SU-DHL-6 (cell line): ENCODE measurements at regions not wholly inside any gene's neighbourhood (a gene's known extent, or its start where the extent isn't known, plus 50 kb on each side); places are given as distances from the start of the nearest gene placed in this dataset.

ENCODE experiments used
- H2AFZ ChIP-seq: fragments of 200-600 bp; sonication (generic); 2 replicates; pipeline ENCODE4 v1.6.1; 2014; ENCODE audit warnings: low read depth, mild to moderate bottlenecking, moderate library complexity, mixed read lengths, antibody characterized with exemption, low read length; ENCODE audit not compliant: severe bottlenecking
- H3F3A ChIP-seq: fragments of 200-600 bp; shearing (Covaris generic); 2 replicates; pipeline ENCODE4 v1.6.0; 2016; ENCODE audit warnings: antibody characterized with exemption, mild to moderate bottlenecking; ENCODE audit not compliant: insufficient read depth
- H3K27ac ChIP-seq: fragments of 200-600 bp; sonication (generic); 2 replicates; pipeline ENCODE4 v1.5.1; 2016; ENCODE audit warnings: low read depth, mild to moderate bottlenecking, low read length, moderate library complexity, mixed read lengths
- H3K27me3 ChIP-seq: fragments of 200-600 bp; sonication (generic), shearing (Covaris generic); 2 replicates; pipeline ENCODE4 v1.6.0; 2014; ENCODE audit warnings: mild to moderate bottlenecking, low read length
- H3K36me3 ChIP-seq: fragments of 200-600 bp; sonication (generic); 2 replicates; pipeline ENCODE4 v1.6.1; 2014; ENCODE audit warnings: mild to moderate bottlenecking, low read length, mixed read lengths
- H3K4me2 ChIP-seq: fragments of 300-600, 200-600 bp; shearing (Covaris generic), sonication (generic); 2 replicates; pipeline ENCODE4 v1.6.0; 2014; ENCODE audit warnings: low read length, low read depth, mild to moderate bottlenecking; ENCODE audit not compliant: poor library complexity, severe bottlenecking
- H3K4me3 ChIP-seq: fragments of 200-600 bp; sonication (generic); 2 replicates; pipeline ENCODE4 v1.5.1; 2014; ENCODE audit warnings: antibody characterized with exemption, low read length, mild to moderate bottlenecking, mixed read lengths; ENCODE audit not compliant: insufficient read depth, poor library complexity, severe bottlenecking
- H3K79me2 ChIP-seq: fragments of 200-600 bp; sonication (generic); 2 replicates; pipeline ENCODE4 v1.6.1; 2014; ENCODE audit warnings: mild to moderate bottlenecking, low read length, moderate library complexity; ENCODE audit not compliant: insufficient read depth
- H3K9ac ChIP-seq: fragments of 200-600 bp; sonication (generic); 2 replicates; pipeline ENCODE4 v1.7.0; 2014; ENCODE audit warnings: mild to moderate bottlenecking, low read length
- H3K9me2 ChIP-seq: fragments of 200-600 bp; sonication (generic); replicated peaks from 2 replicates; pipeline ENCODE4 v1.6.1; 2014; ENCODE audit warnings: low read length; ENCODE audit not compliant: insufficient read depth
- H3K9me3 ChIP-seq: fragments of 200-600 bp; sonication (generic); 2 replicates; pipeline ENCODE4 v1.6.1; 2014; ENCODE audit warnings: low read length, mixed read lengths; ENCODE audit not compliant: insufficient read depth
- H4K20me1 ChIP-seq: fragments of 200-600 bp; sonication (generic); 2 replicates; pipeline ENCODE4 v1.6.1; 2014; ENCODE audit warnings: low read depth, mild to moderate bottlenecking, antibody characterized with exemption, low read length, moderate library complexity, mixed read lengths
- CTCF ChIP-seq: fragments of 200-600 bp; sonication (generic); IDR thresholded peaks from one replicate; pipeline ENCODE4 v1.5.1; 2017; ENCODE audit warnings: antibody characterized with exemption, mild to moderate bottlenecking, low read length, moderate library complexity; ENCODE audit not compliant: insufficient read depth, poor library complexity, severe bottlenecking
- EZH2phosphoT487 ChIP-seq: fragments of 200-600 bp; sonication (generic), shearing (Covaris generic); conservative IDR thresholded peaks from 2 replicates; pipeline ENCODE4 v1.6.1; 2018; ENCODE audit warnings: mild to moderate bottlenecking, antibody characterized with exemption, low read length, moderate library complexity, mixed read lengths

- Histone ChIP-seq H3F3A (no peaks in the 10 kb centered on the region), H3K9me2 (no peaks in the 10 kb centered on the region), H3K27ac (no peak overlapping the region), H3K4me2 (no peak overlapping the region), H3K36me3 (no peaks in the 10 kb centered on the region), H3K4me3 (no peak overlapping the region), H3K9me3 (no peaks in the 10 kb centered on the region), H4K20me1 (no peaks in the 10 kb centered on the region), H3K79me2 (no peaks in the 10 kb centered on the region), H2AFZ (no peak overlapping the region), H3K27me3 (no peaks in the 10 kb centered on the region), H3K9ac (no peak overlapping the region)
- TF ChIP-seq EZH2phosphoT487 (no peak), CTCF (no peak)
Observed at GRCh38 chr7:66503036-66503370, 125.7 kb upstream of the KCTD7 start.

DNA sequence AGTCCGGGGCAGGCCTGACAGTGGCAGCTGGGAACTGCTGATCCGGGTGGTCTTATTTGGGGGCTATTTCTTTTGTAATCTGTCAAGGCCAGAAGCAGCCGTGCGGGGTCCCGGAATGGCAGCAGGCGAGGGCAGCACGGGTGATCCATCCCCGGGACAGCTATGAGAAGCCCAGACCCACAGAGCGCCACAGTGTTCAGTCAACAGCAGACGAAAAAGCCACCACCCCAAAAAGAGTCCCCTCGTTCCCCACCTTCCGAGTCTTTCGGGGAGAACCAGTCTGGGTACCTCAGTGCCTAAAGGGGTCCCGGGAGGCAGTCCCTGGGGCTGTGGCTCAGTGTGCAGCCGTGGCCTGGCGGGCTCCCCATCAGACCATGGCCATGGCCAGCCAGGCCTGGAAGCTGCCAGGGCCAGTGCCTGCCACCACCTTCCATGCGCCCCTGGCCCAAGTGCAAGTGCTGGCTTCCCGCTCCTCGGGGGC lies 125.1 kb upstream of the KCTD7 start:
- no peak overlapping the region for H3K4me2 ChIP-seq
- H3K9me2 ChIP-seq: no peaks in the 10 kb centered on the region
- no peaks in the 10 kb centered on the region for H3K27me3 ChIP-seq
- H4K20me1 ChIP-seq: no peaks in the 10 kb centered on the region
- H3K9ac ChIP-seq: no peak overlapping the region
- H3F3A ChIP-seq: no peaks in the 10 kb centered on the region
- TF ChIP-seq EZH2phosphoT487 (no peak), CTCF (no peak)
- H3K4me3 ChIP-seq: no peak overlapping the region
- H3K9me3 ChIP-seq: no peaks in the 10 kb centered on the region
- H3K36me3 ChIP-seq: no peaks in the 10 kb centered on the region
- no peaks in the 10 kb centered on the region for H3K79me2 ChIP-seq
- no peak overlapping the region for H2AFZ ChIP-seq
- no peak overlapping the region for H3K27ac ChIP-seq

DNA sequence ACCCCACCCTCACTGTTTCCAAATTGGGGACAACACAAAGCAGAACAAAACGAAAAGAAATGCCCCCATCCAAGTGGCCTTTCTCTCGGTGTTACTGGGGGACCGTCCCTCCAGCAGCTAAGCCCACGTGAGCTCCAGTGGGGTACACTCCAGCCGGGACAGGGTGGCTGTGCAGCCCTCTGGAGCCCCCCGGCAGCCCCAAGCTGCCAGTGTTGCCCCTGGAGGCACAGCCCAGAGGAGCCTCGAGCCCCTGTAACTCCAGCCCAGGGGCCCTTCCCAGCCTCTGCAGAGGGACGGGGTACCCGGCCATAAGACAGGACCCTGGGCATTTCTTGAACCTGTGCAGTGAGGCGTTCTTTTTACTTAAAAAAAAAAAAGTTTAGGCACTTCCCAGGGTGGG lies 124.5 kb upstream of the KCTD7 start:
- Histone ChIP-seq H3K27me3 (no peaks in the 10 kb centered on the region), H3K27ac (no peak overlapping the region), H3K9me3 (no peaks in the 10 kb centered on the region), H3F3A (no peaks in the 10 kb centered on the region), H3K4me3 (no peak overlapping the region), H3K79me2 (no peaks in the 10 kb centered on the region), H3K9ac (no peak overlapping the region), H3K36me3 (no peaks in the 10 kb centered on the region), H2AFZ (no peak overlapping the region), H3K9me2 (no peaks in the 10 kb centered on the region), H3K4me2 (no peak overlapping the region), H4K20me1 (no peaks in the 10 kb centered on the region)
- TF ChIP-seq CTCF (no peak), EZH2phosphoT487 (no peak)

GRCh38 chr7:66505009-66505408 lies 123.7 kb upstream of the KCTD7 start:
- H3K9me2 ChIP-seq: no peaks in the 10 kb centered on the region
- H4K20me1 ChIP-seq: no peaks in the 10 kb centered on the region
- no peaks in the 10 kb centered on the region for H3K79me2 ChIP-seq
- no peaks in the 10 kb centered on the region for H3K9me3 ChIP-seq
- no peak overlapping the region for H3K9ac ChIP-seq
- H3K36me3 ChIP-seq: no peaks in the 10 kb centered on the region
- H3K4me2 ChIP-seq: no peak overlapping the region
- no peaks in the 10 kb centered on the region for H3K27me3 ChIP-seq
- no peak overlapping the region for H3K27ac ChIP-seq
- no peaks in the 10 kb centered on the region for H3F3A ChIP-seq
- H2AFZ ChIP-seq: no peak overlapping the region
- TF ChIP-seq CTCF: no peak
- TF ChIP-seq EZH2phosphoT487: no peak
- no peak overlapping the region for H3K4me3 ChIP-seq
